Lung (tissue), 11 donors: ENCODE measurements at regions not wholly inside any gene's neighbourhood (a gene's known extent, or its start where the extent isn't known, plus 50 kb on each side); places are given as distances from the start of the nearest gene placed in this dataset.

Source experiments
- ATAC-seq: fragments of 200-7000 bp; cut with Tn5 transposase; one replicate; pipeline ENCODE4 v1.9.1; 2020; ENCODE audit warnings: moderate number of reproducible peaks; ENCODE audit not compliant: insufficient read depth, low FRiP score
- DNase-seq, 3 donors: peaks; one replicate each; pipeline ENCODE4 v3.0.0-alpha.2; 2013 to 2017
- H3K27ac ChIP-seq, 2 donors: one replicate each; pipeline ENCODE4 v1.5.1; 2013; ENCODE audit warnings: mild to moderate bottlenecking in 2 of 2, moderate library complexity in 2 of 2, control low read depth in 1 of 2, inconsistent platforms in 1 of 2, low read depth in 1 of 2, low read length in 1 of 2
- H3K27me3 ChIP-seq, 3 donors: one replicate each; pipeline ENCODE4 v1.5.1; 2013; ENCODE audit warnings: low read length in 2 of 3; ENCODE audit not compliant: control insufficient read depth in 3 of 3, insufficient read depth in 3 of 3
- H3K36me3 ChIP-seq, 4 donors: one replicate each; pipeline ENCODE4 v1.5.1; 2013; ENCODE audit warnings: low read length in 4 of 4, mild to moderate bottlenecking in 1 of 4, moderate library complexity in 1 of 4; ENCODE audit not compliant: control insufficient read depth in 4 of 4, insufficient read depth in 4 of 4
- H3K4me1 ChIP-seq, 5 donors: one replicate each; pipeline ENCODE4 v1.5.1; 2013; ENCODE audit warnings: low read length in 5 of 5, mild to moderate bottlenecking in 2 of 5, moderate library complexity in 1 of 5; ENCODE audit not compliant: control insufficient read depth in 5 of 5, insufficient read depth in 5 of 5
- H3K4me3 ChIP-seq: one replicate; pipeline ENCODE4 v1.5.1; 2013; ENCODE audit warnings: mild to moderate bottlenecking, control low read depth, moderate library complexity
- H3K9ac ChIP-seq, 2 donors: one replicate each; pipeline ENCODE4 v1.5.1; 2013; ENCODE audit warnings: low read length in 2 of 2, control low read depth in 1 of 2; ENCODE audit not compliant: insufficient read depth in 1 of 2
- H3K9me3 ChIP-seq, 4 donors: one replicate each; pipeline ENCODE4 v1.5.1; 2013; ENCODE audit warnings: low read length in 3 of 4, mild to moderate bottlenecking in 1 of 4, moderate library complexity in 1 of 4; ENCODE audit not compliant: control insufficient read depth in 4 of 4, insufficient read depth in 3 of 4
- WGBS, 2 donors: extraction: QIAGEN DNeasy Blood & Tissue Kit; methylation state at CpG; one replicate each; pipeline ENCODE4 v1.1.7; 2013; 5-methylcytosine and 5-hydroxymethylcytosine counted together
- TF ChIP-seq, protein P1 (sequence below): IDR thresholded peaks from 2 replicates; pipeline ENCODE4 v1.5.1; 2012; ENCODE audit warnings: mild to moderate bottlenecking; ENCODE audit errors: control extremely low read depth, extremely low read depth
- donor health status: control.
- donor health status: control.
- donor health status: Bipolar disorder and iron deficiency.
- donor health status: healthy.
- donor health status: DM: yes; HTN: yes; CAD: no.

DNA sequence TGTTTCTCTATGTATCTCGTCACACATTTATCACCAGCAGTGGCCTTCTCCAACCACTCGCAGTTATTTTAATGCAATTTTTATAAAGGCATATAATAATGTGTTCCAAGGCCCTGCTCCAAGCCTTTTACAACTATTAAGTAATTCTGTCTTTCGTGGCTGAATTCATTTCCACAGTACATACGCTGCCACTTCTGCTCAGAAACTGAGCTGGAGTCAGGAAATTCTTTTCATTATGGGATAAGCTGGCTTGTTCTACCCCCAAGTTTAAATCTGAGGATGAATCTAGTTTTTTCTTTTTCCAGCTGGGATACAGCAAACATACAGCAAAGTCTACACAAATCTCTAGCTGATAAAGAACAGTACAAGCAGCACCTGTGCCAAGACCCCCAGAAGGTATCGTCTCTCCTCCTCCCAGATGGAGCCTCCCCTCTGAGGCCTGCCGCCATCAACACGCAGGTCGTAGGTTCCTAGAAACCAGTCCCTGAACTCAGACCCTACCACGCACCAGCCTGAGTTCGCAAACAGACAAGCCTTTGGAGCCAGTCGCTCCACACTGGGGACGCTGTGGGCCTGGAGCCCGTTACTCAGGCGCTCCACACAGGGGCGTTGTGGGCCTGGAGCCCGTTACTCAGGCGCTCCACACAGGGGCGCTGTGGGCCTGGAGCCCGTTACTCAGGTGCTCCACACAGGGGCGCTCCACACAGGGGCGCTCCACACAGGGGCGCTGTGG, 263.5 kb downstream of the THBS2 start:
- 95 to 97% methylated on average over 22 of the region's 22 CpGs for WGBS, 2 donors
- H3K4me3 ChIP-seq: no peak overlapping the region
- ATAC-seq (no peak), DNase-seq (peak in 1 of 3 donors; percentile 45)
- peaks cover 0 to 4% (median 0%) of the 10 kb centered on the region in 5 donors for H3K4me1 ChIP-seq
- no peaks in the 10 kb centered on the region for H3K27me3 ChIP-seq
- peak overlapping the region in 1 of 2 donors; percentile 38 for H3K9ac ChIP-seq
- no peak overlapping the region for H3K27ac ChIP-seq
- H3K9me3 ChIP-seq: no peaks in the 10 kb centered on the region
- TF ChIP-seq, protein P1, sequence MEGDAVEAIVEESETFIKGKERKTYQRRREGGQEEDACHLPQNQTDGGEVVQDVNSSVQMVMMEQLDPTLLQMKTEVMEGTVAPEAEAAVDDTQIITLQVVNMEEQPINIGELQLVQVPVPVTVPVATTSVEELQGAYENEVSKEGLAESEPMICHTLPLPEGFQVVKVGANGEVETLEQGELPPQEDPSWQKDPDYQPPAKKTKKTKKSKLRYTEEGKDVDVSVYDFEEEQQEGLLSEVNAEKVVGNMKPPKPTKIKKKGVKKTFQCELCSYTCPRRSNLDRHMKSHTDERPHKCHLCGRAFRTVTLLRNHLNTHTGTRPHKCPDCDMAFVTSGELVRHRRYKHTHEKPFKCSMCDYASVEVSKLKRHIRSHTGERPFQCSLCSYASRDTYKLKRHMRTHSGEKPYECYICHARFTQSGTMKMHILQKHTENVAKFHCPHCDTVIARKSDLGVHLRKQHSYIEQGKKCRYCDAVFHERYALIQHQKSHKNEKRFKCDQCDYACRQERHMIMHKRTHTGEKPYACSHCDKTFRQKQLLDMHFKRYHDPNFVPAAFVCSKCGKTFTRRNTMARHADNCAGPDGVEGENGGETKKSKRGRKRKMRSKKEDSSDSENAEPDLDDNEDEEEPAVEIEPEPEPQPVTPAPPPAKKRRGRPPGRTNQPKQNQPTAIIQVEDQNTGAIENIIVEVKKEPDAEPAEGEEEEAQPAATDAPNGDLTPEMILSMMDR: no peak
- H3K36me3 ChIP-seq: no peaks in the 10 kb centered on the region

DNA sequence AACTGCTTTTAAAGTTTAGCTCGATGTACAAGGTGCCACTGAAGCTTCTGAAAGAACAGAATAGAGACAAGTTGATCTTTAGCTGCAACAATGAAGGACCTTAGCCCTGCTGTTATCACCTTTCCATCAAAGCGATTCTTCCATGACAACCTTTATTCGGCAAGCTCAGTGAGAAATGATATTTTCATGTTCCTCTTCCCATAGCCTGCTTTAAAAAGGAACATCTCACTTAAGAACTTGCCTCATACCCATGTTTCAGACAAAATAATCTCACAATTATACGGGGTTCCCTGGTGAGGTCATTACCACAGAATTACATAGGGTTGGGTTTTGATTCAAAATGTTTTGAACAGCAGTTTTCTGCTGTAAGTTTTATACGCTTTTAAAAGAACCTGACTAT, 264.2 kb downstream of the THBS2 start:
- TF ChIP-seq, protein P1: no peak
- no peaks in the 10 kb centered on the region for H3K27me3 ChIP-seq
- no peaks in the 10 kb centered on the region for H3K36me3 ChIP-seq
- no peaks in the 10 kb centered on the region for H3K9me3 ChIP-seq
- H3K4me1 ChIP-seq: peaks cover 0 to 4% (median 0%) of the 10 kb centered on the region in 5 donors
- H3K27ac ChIP-seq: no peak overlapping the region
- WGBS, 2 donors: 79 to 87% methylated on average over 5 of the region's 5 CpGs
- H3K4me3 ChIP-seq: no peak overlapping the region
- H3K9ac ChIP-seq: no peak overlapping the region
- no peak for DNase-seq
- ATAC-seq: no peak

DNA sequence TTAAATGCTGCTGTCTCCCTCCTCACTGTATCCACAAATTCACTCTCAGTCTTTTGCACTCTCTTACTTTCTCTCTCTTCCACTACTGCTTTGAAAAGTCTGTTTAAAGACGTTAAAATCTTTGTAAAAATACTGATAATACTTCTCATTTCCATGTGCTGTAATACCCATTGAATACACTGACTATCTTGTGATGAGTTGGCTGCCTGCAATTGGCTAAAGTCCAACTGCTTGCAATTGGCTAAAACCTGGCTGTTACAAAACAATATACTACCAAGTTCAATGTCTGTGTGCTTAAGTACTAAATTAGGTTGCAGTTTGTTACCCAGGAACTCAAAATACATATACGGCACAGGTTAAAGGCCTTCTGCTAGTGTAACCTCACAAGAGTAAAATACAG, 264.8 kb downstream of the THBS2 start:
- TF ChIP-seq, protein P1: no peak
- H3K27ac ChIP-seq: no peak overlapping the region
- no peaks in the 10 kb centered on the region for H3K27me3 ChIP-seq
- H3K36me3 ChIP-seq: no peaks in the 10 kb centered on the region
- H3K9ac ChIP-seq: no peak overlapping the region
- no peak for ATAC-seq
- 68 to 84% methylated on average over 2 of the region's 2 CpGs for WGBS, 2 donors
- peaks cover 0 to 4% (median 0%) of the 10 kb centered on the region in 5 donors for H3K4me1 ChIP-seq
- DNase-seq: peak; percentile 37 to 85 (median 65)
- no peak overlapping the region for H3K4me3 ChIP-seq
- no peaks in the 10 kb centered on the region for H3K9me3 ChIP-seq

DNA sequence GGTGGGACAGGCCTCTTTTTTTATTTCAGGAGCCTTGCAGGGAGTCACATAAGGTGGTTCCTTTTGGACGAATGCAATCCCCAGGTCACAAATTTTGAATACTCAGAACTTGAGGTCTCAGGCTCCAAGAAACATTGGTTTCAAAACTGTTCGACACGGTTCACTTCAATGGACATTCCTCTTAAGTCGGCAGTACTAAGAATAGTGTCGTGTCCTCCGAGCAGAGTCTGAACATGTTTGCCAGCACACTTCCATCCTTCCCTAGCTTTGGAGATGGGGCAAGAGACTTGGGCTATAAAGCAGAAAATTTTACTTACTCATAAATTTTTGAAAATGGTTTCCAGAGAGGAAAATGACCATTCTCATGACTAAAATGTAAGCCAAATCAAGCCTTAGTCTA, 265.4 kb downstream of the THBS2 start:
- no peaks in the 10 kb centered on the region for H3K36me3 ChIP-seq
- no peaks in the 10 kb centered on the region for H3K27me3 ChIP-seq
- no peak overlapping the region for H3K9ac ChIP-seq
- TF ChIP-seq, protein P1: no peak
- H3K9me3 ChIP-seq: no peaks in the 10 kb centered on the region
- no peak for DNase-seq
- no peak overlapping the region for H3K4me3 ChIP-seq
- 88 to 92% methylated on average over 6 of the region's 6 CpGs for WGBS, 2 donors
- peaks cover 0 to 4% (median 0%) of the 10 kb centered on the region in 5 donors for H3K4me1 ChIP-seq
- ATAC-seq: no peak
- H3K27ac ChIP-seq: no peak overlapping the region
